ENCODE measurements at regions not wholly inside any gene's neighbourhood (a gene's known extent, or its start where the extent isn't known, plus 50 kb on each side); places are given as distances from the start of the nearest gene placed in this dataset.

DNA sequence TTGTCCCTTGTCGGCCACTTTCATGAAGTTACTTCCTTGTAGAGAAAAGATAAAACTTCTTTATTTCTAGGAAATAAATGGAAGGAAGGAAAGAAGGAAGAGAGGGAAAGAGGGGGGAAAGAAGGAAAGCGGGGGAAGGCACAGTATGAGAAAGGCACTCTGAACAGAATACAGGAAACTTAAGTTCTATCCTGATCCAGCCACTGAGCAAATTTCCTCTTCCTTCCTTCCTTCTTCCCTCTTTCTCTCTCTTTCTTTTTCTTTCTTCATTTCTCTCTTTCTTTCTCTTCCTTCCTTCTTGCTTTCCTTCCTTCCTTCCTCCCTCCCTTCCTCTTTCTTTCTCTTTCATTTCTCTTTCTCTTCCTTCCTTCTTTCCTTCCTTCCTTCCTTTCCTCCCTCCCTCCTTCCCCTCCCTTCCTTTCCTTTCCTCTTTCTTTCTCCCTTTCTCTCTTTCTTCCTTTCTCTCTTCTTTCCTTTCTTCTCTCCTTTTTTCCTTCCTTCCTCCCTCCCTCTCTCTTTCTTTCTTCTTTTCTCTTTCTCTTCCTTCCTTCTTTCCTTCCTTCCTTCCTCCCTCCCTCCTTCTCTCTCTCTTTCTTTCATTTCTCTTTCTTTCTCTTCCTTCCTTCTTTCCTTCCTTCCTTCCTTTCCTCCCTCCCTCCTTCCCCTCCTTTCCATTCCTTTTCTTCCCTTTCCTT lies 240.2 kb upstream of the BRINP1 start:
- H3K79me2 ChIP-seq (ENCODE audit: insufficient read depth, low read length) = no peaks in the 10 kb centered on the region
- no peaks in the 10 kb centered on the region for H3K36me3 ChIP-seq (replicated peaks in 1 of 2; ENCODE audit: control insufficient read depth in 1 of 2, insufficient read depth in 2 of 2, low read length in 2 of 2)
- no peaks in the 10 kb centered on the region for H3K27me3 Mint-ChIP-seq (ENCODE audit: low read depth in 3 of 3)
- intact Hi-C loops (cut with micrococcal nuclease) = no loop called here
- peaks cover 5 to 16% (median 7%) of the 10 kb centered on the region in 7 donors for H3K9me3 Mint-ChIP-seq
- H3K4me1 Mint-ChIP-seq = no peaks in the 10 kb centered on the region
- H3K27me3 ChIP-seq (ENCODE audit: control insufficient read depth in 2 of 2, insufficient read depth in 2 of 2, low read length in 2 of 2) = no peaks in the 10 kb centered on the region
- no peak overlapping the region for H3K27ac ChIP-seq (ENCODE audit: low read depth in 1 of 2, low read length in 2 of 2)
- no peak for DNase-seq
- H3K9me3 ChIP-seq (replicated peaks in 1 of 2; ENCODE audit: control insufficient read depth in 1 of 2, insufficient read depth in 1 of 2, low read length in 2 of 2) = peaks cover 0 to 3% of the 10 kb centered on the region in 2 donors
- no peaks in the 10 kb centered on the region for H3K36me3 Mint-ChIP-seq
- no peak overlapping the region for H3K9ac ChIP-seq (ENCODE audit: insufficient read depth, low read length, poor library complexity, severe bottlenecking)
- no peak overlapping the region for H3K4me3 ChIP-seq (replicated peaks in 1 of 3; ENCODE audit: low read depth in 2 of 3, low read length in 3 of 3)
- H3K27ac Mint-ChIP-seq = no peak overlapping the region
- H2AFZ ChIP-seq (ENCODE audit: insufficient read depth, low read depth, low read length, poor library complexity, severe bottlenecking) = no peak overlapping the region
- H3K4me3 Mint-ChIP-seq = no peak overlapping the region
- TF ChIP-seq, protein P1, sequence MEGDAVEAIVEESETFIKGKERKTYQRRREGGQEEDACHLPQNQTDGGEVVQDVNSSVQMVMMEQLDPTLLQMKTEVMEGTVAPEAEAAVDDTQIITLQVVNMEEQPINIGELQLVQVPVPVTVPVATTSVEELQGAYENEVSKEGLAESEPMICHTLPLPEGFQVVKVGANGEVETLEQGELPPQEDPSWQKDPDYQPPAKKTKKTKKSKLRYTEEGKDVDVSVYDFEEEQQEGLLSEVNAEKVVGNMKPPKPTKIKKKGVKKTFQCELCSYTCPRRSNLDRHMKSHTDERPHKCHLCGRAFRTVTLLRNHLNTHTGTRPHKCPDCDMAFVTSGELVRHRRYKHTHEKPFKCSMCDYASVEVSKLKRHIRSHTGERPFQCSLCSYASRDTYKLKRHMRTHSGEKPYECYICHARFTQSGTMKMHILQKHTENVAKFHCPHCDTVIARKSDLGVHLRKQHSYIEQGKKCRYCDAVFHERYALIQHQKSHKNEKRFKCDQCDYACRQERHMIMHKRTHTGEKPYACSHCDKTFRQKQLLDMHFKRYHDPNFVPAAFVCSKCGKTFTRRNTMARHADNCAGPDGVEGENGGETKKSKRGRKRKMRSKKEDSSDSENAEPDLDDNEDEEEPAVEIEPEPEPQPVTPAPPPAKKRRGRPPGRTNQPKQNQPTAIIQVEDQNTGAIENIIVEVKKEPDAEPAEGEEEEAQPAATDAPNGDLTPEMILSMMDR (IDR thresholded peaks at IDR 0.05) = no peak
- no peaks in the 10 kb centered on the region for H4K20me1 ChIP-seq (ENCODE audit: insufficient read depth, low read length)
- no peak overlapping the region for H3K4me2 ChIP-seq (replicated peaks; ENCODE audit: extremely low read depth, low read length, poor library complexity, severe bottlenecking)
- WGBS (ENCODE audit: insufficient coverage) = no CpG with 5 or more reads among the region's 2 CpGs
- H3K4me1 ChIP-seq (ENCODE audit: control insufficient read depth in 1 of 2, insufficient read depth in 2 of 2, low read length in 2 of 2) = no peaks in the 10 kb centered on the region

DNA sequence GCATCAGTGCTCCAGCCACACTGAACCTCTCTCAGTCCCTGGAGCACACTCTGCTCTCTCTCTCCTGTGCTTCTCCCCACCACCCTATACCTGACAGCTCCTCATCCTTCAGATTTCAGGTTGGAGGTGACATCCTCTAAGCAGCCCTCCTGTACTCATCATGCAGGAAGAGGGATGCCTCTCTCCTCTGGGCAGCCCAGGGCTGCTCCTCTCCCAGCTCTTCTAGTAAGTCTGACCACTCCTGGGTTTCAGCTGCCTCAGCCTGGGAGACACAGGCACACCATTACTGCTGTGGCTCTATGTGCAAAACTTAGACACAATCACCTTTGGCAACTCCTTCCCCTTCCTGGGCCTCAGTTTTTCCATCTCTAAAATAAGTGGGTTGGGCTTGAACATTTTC lies 232.4 kb upstream of the BRINP1 start:
- no peaks in the 10 kb centered on the region for H3K79me2 ChIP-seq (ENCODE audit: insufficient read depth, low read length)
- H3K9me3 ChIP-seq (replicated peaks in 1 of 2; ENCODE audit: control insufficient read depth in 1 of 2, insufficient read depth in 1 of 2, low read length in 2 of 2) = no peaks in the 10 kb centered on the region
- no peak overlapping the region for H2AFZ ChIP-seq (ENCODE audit: insufficient read depth, low read depth, low read length, poor library complexity, severe bottlenecking)
- no peak for DNase-seq
- TF ChIP-seq, protein P1 (IDR thresholded peaks at IDR 0.05) = no peak
- no peak overlapping the region for H3K27ac ChIP-seq (ENCODE audit: low read depth in 1 of 2, low read length in 2 of 2)
- H3K4me1 ChIP-seq (ENCODE audit: control insufficient read depth in 1 of 2, insufficient read depth in 2 of 2, low read length in 2 of 2) = no peaks in the 10 kb centered on the region
- H3K27me3 ChIP-seq (ENCODE audit: control insufficient read depth in 2 of 2, insufficient read depth in 2 of 2, low read length in 2 of 2) = no peaks in the 10 kb centered on the region
- intact Hi-C loops (cut with micrococcal nuclease) = no loop called here
- H4K20me1 ChIP-seq (ENCODE audit: insufficient read depth, low read length) = no peaks in the 10 kb centered on the region
- H3K4me3 ChIP-seq (replicated peaks in 1 of 3; ENCODE audit: low read depth in 2 of 3, low read length in 3 of 3) = no peak overlapping the region
- no peak overlapping the region for H3K9ac ChIP-seq (ENCODE audit: insufficient read depth, low read length, poor library complexity, severe bottlenecking)
- no peaks in the 10 kb centered on the region for H3K36me3 ChIP-seq (replicated peaks in 1 of 2; ENCODE audit: control insufficient read depth in 1 of 2, insufficient read depth in 2 of 2, low read length in 2 of 2)
- Mint-ChIP-seq H3K4me3 (no peak overlapping the region), H3K27me3 (ENCODE audit: low read depth in 3 of 3) (no peaks in the 10 kb centered on the region), H3K36me3 (no peaks in the 10 kb centered on the region), H3K9me3 (peaks cover 0 to 7% (median 2%) of the 10 kb centered on the region in 7 donors), H3K27ac (no peak overlapping the region), H3K4me1 (no peaks in the 10 kb centered on the region)
- no peak overlapping the region for H3K4me2 ChIP-seq (replicated peaks; ENCODE audit: extremely low read depth, low read length, poor library complexity, severe bottlenecking)

Measured in CD14-positive monocyte (primary cell).